HepG2 (cell line): ENCODE measurements at regions not wholly inside any gene's neighbourhood (a gene's known extent, or its start where the extent isn't known, plus 50 kb on each side); places are given as distances from the start of the nearest gene placed in this dataset.

ENCODE experiments used
- ATAC-seq: fragments of 200-7000 bp; cut with Tn5 transposase; 3 replicates; pipeline ENCODE4 v1.9.1; 2020; ENCODE audit warnings: mild to moderate bottlenecking, moderate library complexity
- BruUV-seq: library from RNA; stranded (reverse); fragments of 400-500 nt; replicated peaks from 2 replicates; lab custom pipeline; 2021; lab: Mats Ljungman, UMichigan
- CTCF ChIA-PET: fragments of 300-600 bp; formaldehyde crosslinking; extraction: SDS; loops from one replicate; lab custom pipeline; 2021; ENCODE audit warnings: low total read pairs, inconsistent platforms, low intra/inter-chr PET ratio; lab: Yijun Ruan, JAX
- POLR2A ChIA-PET: fragments of 350-600 bp; sonication (Branson Sonifier 250); formaldehyde crosslinking; loops from one replicate; lab custom pipeline; 2020; ENCODE audit warnings: antibody characterized with exemption, inconsistent platforms; lab: Yijun Ruan, JAX
- DNase-seq: peaks from one replicate; pipeline ENCODE4 v3.0.0-alpha.2; 2015; ENCODE audit warnings: low spot score
- FAIRE-seq: peaks from 3 replicates; lab custom pipeline; 2011; peaks lifted over from hg19 to GRCh38; lab: Jason Lieb, UNC
- H2AFZ ChIP-seq: one replicate; pipeline ENCODE4 v1.6.1; 2011; ENCODE audit warnings: low read length, inconsistent platforms
- H3K27ac ChIP-seq: fragments of 300-600 bp; 3 replicates; pipeline ENCODE4 v1.8.0; 2011; ENCODE audit warnings: mixed run types, mild to moderate bottlenecking, mixed read lengths, low read length, inconsistent platforms; ENCODE audit not compliant: insufficient read depth; ENCODE audit errors: extremely low read length
- H3K27me3 ChIP-seq, 2 experiments: fragments of 200-600 bp in 1 of 2; 2 replicates in 1 of 2; 3 replicates in 1 of 2; pipeline versions ENCODE4 v1.6.0 to v1.8.0; 2011; ENCODE audit warnings: low read length in 2 of 2, mild to moderate bottlenecking in 2 of 2, moderate library complexity in 2 of 2, inconsistent platforms in 1 of 2; ENCODE audit not compliant: insufficient read depth in 2 of 2, control insufficient read depth in 1 of 2
- H3K36me3 ChIP-seq, 2 experiments: fragments of 200-600 bp in 1 of 2; replicated peaks in 1 of 2; 2 replicates in 1 of 2; 3 replicates in 1 of 2; pipeline versions ENCODE4 v1.5.1 to v1.8.0; 2011; ENCODE audit warnings: low read length in 2 of 2, inconsistent platforms in 1 of 2; ENCODE audit not compliant: insufficient read depth in 2 of 2, control insufficient read depth in 1 of 2
- H3K4me1 ChIP-seq: 2 replicates; pipeline ENCODE4 v1.5.1; 2012; ENCODE audit warnings: low read length, inconsistent platforms; ENCODE audit not compliant: insufficient read depth
- H3K4me2 ChIP-seq: 2 replicates; pipeline ENCODE4 v1.6.0; 2011; ENCODE audit warnings: low read depth, low read length, inconsistent platforms
- H3K4me3 ChIP-seq, 3 experiments: fragments of 200-600 bp in 1 of 3; sonication (generic), shearing (Covaris generic) in 1 of 3; replicated peaks in 1 of 3; 2 replicates each; pipeline ENCODE4 v1.5.1; 2011 to 2016; ENCODE audit warnings: low read length in 3 of 3, inconsistent platforms in 2 of 3, low read depth in 2 of 3, mild to moderate bottlenecking in 2 of 3, control low read depth in 1 of 3, mixed read lengths in 1 of 3; ENCODE audit not compliant: insufficient read depth in 1 of 3
- H3K79me2 ChIP-seq: one replicate; pipeline ENCODE4 v1.6.1; 2011; ENCODE audit warnings: low read length, inconsistent platforms; ENCODE audit not compliant: insufficient read depth
- H3K9ac ChIP-seq: 2 replicates; pipeline ENCODE4 v1.6.0; 2011; ENCODE audit warnings: mild to moderate bottlenecking, low read depth, low read length, inconsistent platforms; ENCODE audit not compliant: insufficient read depth
- H3K9me3 ChIP-seq: 2 replicates; pipeline ENCODE4 v1.5.1; 2012; ENCODE audit warnings: mild to moderate bottlenecking, low read length
- H4K20me1 ChIP-seq: 2 replicates; pipeline ENCODE4 v1.6.0; 2011; ENCODE audit warnings: inconsistent platforms, mild to moderate bottlenecking, low read length, moderate library complexity; ENCODE audit not compliant: insufficient read depth
- CHD2 ChIP-seq: IDR thresholded peaks from 2 replicates; pipeline ENCODE4 v1.6.1; 2011; ENCODE audit warnings: low read depth, low read length, improper control_type of control experiment
- EED ChIP-seq: sonication (generic); formaldehyde crosslinking; IDR thresholded peaks from 2 replicates; pipeline ENCODE4 v1.5.0; 2020; ENCODE audit warnings: mild to moderate bottlenecking, missing genetic modification reagents
- FOXA3 ChIP-seq: IDR thresholded peaks from 2 replicates; pipeline ENCODE4 v1.6.1; 2016; ENCODE audit warnings: missing genetic modification reagents, missing compliant biosample characterization
- HNF4G ChIP-seq, 2 experiments: sonication (generic) in 1 of 2; formaldehyde crosslinking in 1 of 2; IDR thresholded peaks; 2 replicates each; pipeline versions ENCODE4 v1.4.0 to v1.6.1; 2011 to 2020; ENCODE audit warnings: borderline replicate concordance in 2 of 2, low read depth in 2 of 2, mild to moderate bottlenecking in 2 of 2, low read length in 1 of 2, missing genetic modification reagents in 1 of 2, moderate library complexity in 1 of 2
- MLLT10 ChIP-seq: sonication (generic); formaldehyde crosslinking; IDR thresholded peaks from 2 replicates; pipeline ENCODE4 v1.4.0; 2020; ENCODE audit warnings: missing genetic modification reagents
- PHF5A ChIP-seq: IDR thresholded peaks from one replicate; pipeline ENCODE4 v1.6.1; 2018; ENCODE audit warnings: low read depth, missing genetic modification reagents; ENCODE audit not compliant: unreplicated experiment
- PHF8 ChIP-seq: sonication (generic); formaldehyde crosslinking; IDR thresholded peaks from 2 replicates; pipeline ENCODE4 v1.5.0; 2020; ENCODE audit warnings: missing genetic modification reagents
- TCF7 ChIP-seq: sonication (generic); IDR thresholded peaks from 2 replicates; pipeline ENCODE4 v1.6.1; 2016; ENCODE audit warnings: antibody characterized with exemption, low read depth
- THAP11 ChIP-seq: IDR thresholded peaks from 2 replicates; pipeline ENCODE4 v1.6.1; 2016; ENCODE audit warnings: missing biosample characterization, missing genetic modification reagents
- U2AF1 ChIP-seq: fragments of 200-400 bp; formaldehyde crosslinking; optimal IDR thresholded peaks from 2 replicates; pipeline ENCODE3; 2017; ENCODE audit warnings: mild to moderate bottlenecking, low read depth, low read length
- ZNF101 ChIP-seq: sonication (generic); formaldehyde crosslinking; IDR thresholded peaks from 2 replicates; pipeline ENCODE4 v1.4.0; 2020; ENCODE audit warnings: mild to moderate bottlenecking, low read depth, missing genetic modification reagents, borderline replicate concordance
- ZNF367 ChIP-seq: sonication (generic); formaldehyde crosslinking; IDR thresholded peaks from 2 replicates; pipeline ENCODE4 v1.4.0; 2020; ENCODE audit warnings: missing genetic modification reagents, borderline replicate concordance
- ZNF83 ChIP-seq: sonication (generic); formaldehyde crosslinking; IDR thresholded peaks from 2 replicates; pipeline ENCODE4 v1.4.0; 2020; ENCODE audit warnings: missing genetic modification reagents, mild to moderate bottlenecking, borderline replicate concordance
- ZNF839 ChIP-seq: sonication (generic); formaldehyde crosslinking; IDR thresholded peaks from 2 replicates; pipeline ENCODE4 v1.4.0; 2020; ENCODE audit warnings: missing genetic modification reagents, mild to moderate bottlenecking, borderline replicate concordance
- ZSCAN29 ChIP-seq: sonication (generic); formaldehyde crosslinking; conservative IDR thresholded peaks from 2 replicates; pipeline ENCODE4 v1.4.0; 2020; ENCODE audit warnings: mild to moderate bottlenecking, missing genetic modification reagents
- WGBS: methylation state at CpG from one replicate; pipeline ENCODE4 v1.1.6; 2017; ENCODE audit warnings: low lambda C conversion rate; 5-methylcytosine and 5-hydroxymethylcytosine counted together
- in situ Hi-C: cut with HindIII; loops from 2 replicates; pipeline ENCODE4 v1.10.0; 2017; ENCODE audit warnings: low pct_unique_long_range_greater_than_20kb; ENCODE audit not compliant: extremely low pct_ligation_motif_present
- intact Hi-C: fragments of 100-400 bp; cut with micrococcal nuclease; formaldehyde crosslinking; loops from one replicate; pipeline ENCODE4 v1.10.0; 2022; ENCODE audit not compliant: unreplicated experiment
- TF ChIP-seq, protein P1 (sequence below): sonication (generic); formaldehyde crosslinking; IDR thresholded peaks from 2 replicates; pipeline ENCODE4 v1.4.0; 2020; ENCODE audit warnings: missing genetic modification reagents
- TF ChIP-seq, protein P2 (sequence below): sonication (generic); formaldehyde crosslinking; IDR thresholded peaks from 2 replicates; pipeline ENCODE4 v1.5.1; 2020; ENCODE audit warnings: mild to moderate bottlenecking, missing genetic modification reagents, moderate library complexity

DNA sequence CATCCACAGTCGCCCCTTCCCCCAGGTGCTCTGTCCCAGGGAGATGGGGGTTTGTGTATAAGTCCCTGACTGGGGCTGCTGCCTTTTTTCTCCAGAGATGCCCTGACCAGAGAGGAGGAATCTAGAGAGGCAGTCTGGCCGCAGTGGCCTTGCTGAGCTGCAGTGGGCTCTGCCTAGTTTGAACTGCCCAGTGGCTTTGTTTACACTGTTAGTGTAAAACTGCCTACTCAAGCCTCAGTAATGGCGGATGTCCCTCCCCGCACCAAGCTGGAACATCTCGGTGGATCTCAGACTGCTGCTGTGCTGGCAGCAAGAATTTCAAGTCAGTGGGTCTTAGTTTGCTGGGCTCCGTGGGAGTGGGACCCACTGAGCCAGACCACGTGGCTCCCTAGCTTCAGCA is 102.6 kb upstream of the GIMD1 start:
- FAIRE-seq, result no peak
- H3K36me3 ChIP-seq, result no peaks in the 10 kb centered on the region
- no peak for DNase-seq
- in situ Hi-C loops, result no loop called here
- ChIA-PET CTCF (no interaction called here), POLR2A (no interaction called here)
- H3K4me1 ChIP-seq, result peaks cover 13% of the 10 kb centered on the region; the same call in 1 of the 2 replicates
- H3K9me3 ChIP-seq, result no peaks in the 10 kb centered on the region
- WGBS, result 10% methylated on average over 3 of the region's 7 CpGs
- H3K27me3 ChIP-seq, result no peaks in the 10 kb centered on the region
- H3K9ac ChIP-seq, result no peak overlapping the region
- peak overlapping the region in 2 of 3 experiments; percentile 33 to 50; a peak in 5 of 6 replicates for H3K4me3 ChIP-seq
- ATAC-seq, result peak; percentile 72
- intact Hi-C loops, result no loop called here
- H3K27ac ChIP-seq, result no peak overlapping the region
- H3K79me2 ChIP-seq, result no peaks in the 10 kb centered on the region
- H3K4me2 ChIP-seq, result peak overlapping the region; percentile 69
- H4K20me1 ChIP-seq, result no peaks in the 10 kb centered on the region
- H2AFZ ChIP-seq, result peak overlapping the region; percentile 83
- no TSS peak for BruUV-seq
- TF ChIP-seq, protein P1, sequence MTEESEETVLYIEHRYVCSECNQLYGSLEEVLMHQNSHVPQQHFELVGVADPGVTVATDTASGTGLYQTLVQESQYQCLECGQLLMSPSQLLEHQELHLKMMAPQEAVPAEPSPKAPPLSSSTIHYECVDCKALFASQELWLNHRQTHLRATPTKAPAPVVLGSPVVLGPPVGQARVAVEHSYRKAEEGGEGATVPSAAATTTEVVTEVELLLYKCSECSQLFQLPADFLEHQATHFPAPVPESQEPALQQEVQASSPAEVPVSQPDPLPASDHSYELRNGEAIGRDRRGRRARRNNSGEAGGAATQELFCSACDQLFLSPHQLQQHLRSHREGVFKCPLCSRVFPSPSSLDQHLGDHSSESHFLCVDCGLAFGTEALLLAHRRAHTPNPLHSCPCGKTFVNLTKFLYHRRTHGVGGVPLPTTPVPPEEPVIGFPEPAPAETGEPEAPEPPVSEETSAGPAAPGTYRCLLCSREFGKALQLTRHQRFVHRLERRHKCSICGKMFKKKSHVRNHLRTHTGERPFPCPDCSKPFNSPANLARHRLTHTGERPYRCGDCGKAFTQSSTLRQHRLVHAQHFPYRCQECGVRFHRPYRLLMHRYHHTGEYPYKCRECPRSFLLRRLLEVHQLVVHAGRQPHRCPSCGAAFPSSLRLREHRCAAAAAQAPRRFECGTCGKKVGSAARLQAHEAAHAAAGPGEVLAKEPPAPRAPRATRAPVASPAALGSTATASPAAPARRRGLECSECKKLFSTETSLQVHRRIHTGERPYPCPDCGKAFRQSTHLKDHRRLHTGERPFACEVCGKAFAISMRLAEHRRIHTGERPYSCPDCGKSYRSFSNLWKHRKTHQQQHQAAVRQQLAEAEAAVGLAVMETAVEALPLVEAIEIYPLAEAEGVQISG (CRISPR knock-in tag), result no peak
- TF ChIP-seq ZNF83 (no peak), FOXA3 (peak; percentile 13; the same call in 1 of the 2 replicates), ZNF101 (CRISPR knock-in tag) (no peak), TCF7 (no peak), ZNF839 (CRISPR knock-in tag) (no peak), PHF8 (CRISPR knock-in tag) (no peak), PHF5A (CRISPR knock-in tag) (no peak), ZNF367 (CRISPR knock-in tag) (no peak), CHD2 (no peak), ZSCAN29 (CRISPR knock-in tag) (no peak), EED (CRISPR knock-in tag) (no peak), HNF4G (IDR thresholded peaks at IDR 0.05; ENCODE audit: borderline replicate concordance, low read depth, low read length) (no peak), HNF4G (CRISPR knock-in tag; IDR thresholded peaks at IDR 0.05; ENCODE audit: borderline replicate concordance, low read depth) (no peak), MLLT10 (no peak), THAP11 (no peak), U2AF1 (no peak)
- TF ChIP-seq, protein P2, sequence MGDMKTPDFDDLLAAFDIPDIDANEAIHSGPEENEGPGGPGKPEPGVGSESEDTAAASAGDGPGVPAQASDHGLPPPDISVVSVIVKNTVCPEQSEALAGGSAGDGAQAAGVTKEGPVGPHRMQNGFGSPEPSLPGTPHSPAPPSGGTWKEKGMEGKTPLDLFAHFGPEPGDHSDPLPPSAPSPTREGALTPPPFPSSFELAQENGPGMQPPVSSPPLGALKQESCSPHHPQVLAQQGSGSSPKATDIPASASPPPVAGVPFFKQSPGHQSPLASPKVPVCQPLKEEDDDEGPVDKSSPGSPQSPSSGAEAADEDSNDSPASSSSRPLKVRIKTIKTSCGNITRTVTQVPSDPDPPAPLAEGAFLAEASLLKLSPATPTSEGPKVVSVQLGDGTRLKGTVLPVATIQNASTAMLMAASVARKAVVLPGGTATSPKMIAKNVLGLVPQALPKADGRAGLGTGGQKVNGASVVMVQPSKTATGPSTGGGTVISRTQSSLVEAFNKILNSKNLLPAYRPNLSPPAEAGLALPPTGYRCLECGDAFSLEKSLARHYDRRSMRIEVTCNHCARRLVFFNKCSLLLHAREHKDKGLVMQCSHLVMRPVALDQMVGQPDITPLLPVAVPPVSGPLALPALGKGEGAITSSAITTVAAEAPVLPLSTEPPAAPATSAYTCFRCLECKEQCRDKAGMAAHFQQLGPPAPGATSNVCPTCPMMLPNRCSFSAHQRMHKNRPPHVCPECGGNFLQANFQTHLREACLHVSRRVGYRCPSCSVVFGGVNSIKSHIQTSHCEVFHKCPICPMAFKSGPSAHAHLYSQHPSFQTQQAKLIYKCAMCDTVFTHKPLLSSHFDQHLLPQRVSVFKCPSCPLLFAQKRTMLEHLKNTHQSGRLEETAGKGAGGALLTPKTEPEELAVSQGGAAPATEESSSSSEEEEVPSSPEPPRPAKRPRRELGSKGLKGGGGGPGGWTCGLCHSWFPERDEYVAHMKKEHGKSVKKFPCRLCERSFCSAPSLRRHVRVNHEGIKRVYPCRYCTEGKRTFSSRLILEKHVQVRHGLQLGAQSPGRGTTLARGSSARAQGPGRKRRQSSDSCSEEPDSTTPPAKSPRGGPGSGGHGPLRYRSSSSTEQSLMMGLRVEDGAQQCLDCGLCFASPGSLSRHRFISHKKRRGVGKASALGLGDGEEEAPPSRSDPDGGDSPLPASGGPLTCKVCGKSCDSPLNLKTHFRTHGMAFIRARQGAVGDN (CRISPR knock-in tag), result peak; percentile 23; the same call in 1 of the 2 replicates
